ENCODE measurements at regions not wholly inside any gene's neighbourhood (a gene's known extent, or its start where the extent isn't known, plus 50 kb on each side); places are given as distances from the start of the nearest gene placed in this dataset.

GRCh38 chr2:45121236-45121927 lies 112.1 kb upstream of the SIX2 start:
- Mint-ChIP-seq H3K27me3 (ENCODE audit: unreplicated experiment) (no peaks in the 10 kb centered on the region), H3K9me3 (ENCODE audit: unreplicated experiment) (no peaks in the 10 kb centered on the region), H3K27ac (ENCODE audit: unreplicated experiment) (peak overlapping the region; percentile 89), H3K4me3 (ENCODE audit: unreplicated experiment) (no peak overlapping the region), H3K4me1 (ENCODE audit: unreplicated experiment) (peaks cover 47% of the 10 kb centered on the region), H3K36me3 (ENCODE audit: unreplicated experiment) (no peaks in the 10 kb centered on the region)
- no peak for TF ChIP-seq CTCF (IDR thresholded peaks at IDR 0.05)
- no peak for DNase-seq (ENCODE audit: extremely low spot score, unreplicated experiment)

- TF ChIP-seq CTCF (IDR thresholded peaks at IDR 0.05): no peak
These were observed 111.3 kb upstream of the SIX2 start for GRCh38 chr2:45120546-45120945.

GRCh38 chr2:45119855-45120254 lies 110.6 kb upstream of the SIX2 start:
- no peak overlapping the region for H3K4me3 Mint-ChIP-seq (ENCODE audit: unreplicated experiment)
- no peaks in the 10 kb centered on the region for H3K36me3 Mint-ChIP-seq (ENCODE audit: unreplicated experiment)
- DNase-seq (ENCODE audit: extremely low spot score, unreplicated experiment): no peak
- H3K27me3 Mint-ChIP-seq (ENCODE audit: unreplicated experiment): no peaks in the 10 kb centered on the region
- no peaks in the 10 kb centered on the region for H3K9me3 Mint-ChIP-seq (ENCODE audit: unreplicated experiment)
- H3K27ac Mint-ChIP-seq (ENCODE audit: unreplicated experiment): peak overlapping the region; percentile 17
- no peak for TF ChIP-seq CTCF (IDR thresholded peaks at IDR 0.05)
- peaks cover 51% of the 10 kb centered on the region for H3K4me1 Mint-ChIP-seq (ENCODE audit: unreplicated experiment)

More at GRCh38 chr2:45120546-45120945, 111.3 kb upstream of the SIX2 start:
- Mint-ChIP-seq H3K27ac (ENCODE audit: unreplicated experiment) (peak overlapping the region; percentile 89), H3K4me3 (ENCODE audit: unreplicated experiment) (no peak overlapping the region), H3K4me1 (ENCODE audit: unreplicated experiment) (peaks cover 47% of the 10 kb centered on the region), H3K36me3 (ENCODE audit: unreplicated experiment) (no peaks in the 10 kb centered on the region), H3K9me3 (ENCODE audit: unreplicated experiment) (no peaks in the 10 kb centered on the region), H3K27me3 (ENCODE audit: unreplicated experiment) (no peaks in the 10 kb centered on the region)
- DNase-seq (ENCODE audit: extremely low spot score, unreplicated experiment): no peak

GRCh38 chr2:45119038-45119437 lies 109.8 kb upstream of the SIX2 start:
- no peak for TF ChIP-seq CTCF (IDR thresholded peaks at IDR 0.05)
- no peak for DNase-seq (ENCODE audit: extremely low spot score, unreplicated experiment)
- H3K36me3 Mint-ChIP-seq (ENCODE audit: unreplicated experiment): no peaks in the 10 kb centered on the region
- no peaks in the 10 kb centered on the region for H3K9me3 Mint-ChIP-seq (ENCODE audit: unreplicated experiment)
- H3K4me3 Mint-ChIP-seq (ENCODE audit: unreplicated experiment): no peak overlapping the region
- no peak overlapping the region for H3K27ac Mint-ChIP-seq (ENCODE audit: unreplicated experiment)
- H3K27me3 Mint-ChIP-seq (ENCODE audit: unreplicated experiment): no peaks in the 10 kb centered on the region
- peaks cover 51% of the 10 kb centered on the region for H3K4me1 Mint-ChIP-seq (ENCODE audit: unreplicated experiment)

- Mint-ChIP-seq H3K4me3 (ENCODE audit: unreplicated experiment) (no peak overlapping the region), H3K27me3 (ENCODE audit: unreplicated experiment) (no peaks in the 10 kb centered on the region), H3K4me1 (ENCODE audit: unreplicated experiment) (peaks cover 51% of the 10 kb centered on the region), H3K27ac (ENCODE audit: unreplicated experiment) (no peak overlapping the region), H3K9me3 (ENCODE audit: unreplicated experiment) (no peaks in the 10 kb centered on the region), H3K36me3 (ENCODE audit: unreplicated experiment) (no peaks in the 10 kb centered on the region)
- no peak for TF ChIP-seq CTCF (IDR thresholded peaks at IDR 0.05)
- DNase-seq (ENCODE audit: extremely low spot score, unreplicated experiment): no peak
These were observed 108.1 kb upstream of the SIX2 start for GRCh38 chr2:45117383-45117782.

Data from osteocyte (in vitro differentiated cells).